ENCODE measurements at regions not wholly inside any gene's neighbourhood (a gene's known extent, or its start where the extent isn't known, plus 50 kb on each side); places are given as distances from the start of the nearest gene placed in this dataset.

DNA sequence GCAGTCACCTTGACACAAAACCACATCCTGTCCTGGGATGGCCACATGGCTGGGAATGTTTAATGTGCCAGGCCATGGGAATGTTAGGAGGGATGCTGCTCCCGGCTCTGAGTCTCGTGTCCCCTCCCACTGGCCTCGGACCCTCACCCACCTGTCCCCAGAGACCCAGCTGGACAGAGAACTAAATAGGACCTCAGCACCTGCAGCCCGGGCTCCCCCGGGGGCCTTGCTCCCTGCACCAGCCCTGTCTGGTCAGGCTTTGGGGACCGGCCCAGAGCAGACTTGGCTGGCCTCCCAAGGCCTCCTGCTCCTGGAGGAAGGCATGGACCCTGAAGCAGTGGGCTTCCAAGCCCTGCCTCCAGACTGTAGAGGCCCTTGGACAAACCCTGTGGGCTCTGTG, 100.0 kb upstream of the IQSEC1 start:
- no peak for DNase-seq (ENCODE audit: low read depth)

DNA sequence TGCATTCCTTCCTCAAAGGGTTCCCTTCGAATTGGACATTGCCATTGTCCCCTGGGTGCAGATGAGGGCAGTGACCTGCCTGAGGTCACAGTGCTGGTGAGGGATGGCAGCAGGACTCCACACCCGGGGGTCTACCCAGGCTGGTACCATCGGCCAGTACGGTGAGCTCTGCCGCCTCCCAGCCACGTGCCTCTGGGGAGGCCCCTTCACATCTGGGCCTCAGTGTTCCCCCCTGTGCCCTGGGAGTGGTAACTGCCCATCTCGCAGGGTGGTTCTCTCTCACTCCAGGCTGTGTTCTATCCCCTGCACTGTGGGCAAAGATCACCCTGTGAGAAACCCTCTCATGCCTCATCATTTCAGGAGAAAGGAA, 99.4 kb upstream of the IQSEC1 start:
- no peak for DNase-seq (ENCODE audit: low read depth)

DNA sequence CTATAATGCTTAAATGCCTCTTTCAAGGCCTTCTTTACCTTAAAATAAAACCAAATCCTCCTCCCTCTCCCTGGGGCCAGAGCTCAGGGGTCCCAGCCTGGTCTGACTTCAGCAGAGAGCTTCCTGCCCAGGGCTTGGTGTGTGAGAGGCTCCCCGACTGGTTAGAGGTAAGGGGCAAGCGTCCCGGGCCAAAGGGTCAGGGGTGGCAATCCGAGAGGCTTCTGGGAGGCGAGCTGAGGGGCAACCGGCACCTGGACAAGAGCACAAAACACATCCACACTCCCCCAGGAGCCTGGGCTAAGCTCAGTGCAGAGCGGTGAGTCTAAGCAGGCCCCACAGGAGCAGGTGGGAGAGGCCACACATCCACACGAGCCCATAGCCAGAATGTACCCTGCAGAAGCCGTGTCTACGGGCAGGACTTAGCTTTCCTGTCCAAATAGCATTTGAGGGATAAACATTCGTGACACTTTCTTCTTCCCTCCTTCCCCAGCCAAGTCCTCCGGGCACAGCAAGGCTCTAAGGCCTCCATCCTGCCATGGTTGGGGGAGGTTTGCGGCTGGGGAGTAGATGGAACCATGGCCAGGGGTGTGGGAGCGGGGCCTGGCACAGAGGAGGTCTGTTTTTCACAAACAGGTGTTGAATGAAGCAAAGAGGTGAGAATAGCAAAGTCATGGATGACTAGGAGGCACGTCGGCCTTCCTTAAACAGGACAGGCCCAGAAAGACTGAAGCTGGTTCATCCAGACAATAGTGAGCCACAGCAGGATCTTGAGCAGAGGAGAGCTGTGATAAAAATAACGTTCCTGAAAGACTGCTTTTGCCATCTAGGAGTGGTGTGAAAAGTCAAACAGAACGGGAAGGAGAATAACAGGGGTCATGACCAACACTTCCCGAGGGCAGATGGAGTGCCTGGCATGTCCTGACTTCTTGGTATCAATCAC, 98.7 kb upstream of the IQSEC1 start:
- no peak for DNase-seq (ENCODE audit: low read depth)

DNA sequence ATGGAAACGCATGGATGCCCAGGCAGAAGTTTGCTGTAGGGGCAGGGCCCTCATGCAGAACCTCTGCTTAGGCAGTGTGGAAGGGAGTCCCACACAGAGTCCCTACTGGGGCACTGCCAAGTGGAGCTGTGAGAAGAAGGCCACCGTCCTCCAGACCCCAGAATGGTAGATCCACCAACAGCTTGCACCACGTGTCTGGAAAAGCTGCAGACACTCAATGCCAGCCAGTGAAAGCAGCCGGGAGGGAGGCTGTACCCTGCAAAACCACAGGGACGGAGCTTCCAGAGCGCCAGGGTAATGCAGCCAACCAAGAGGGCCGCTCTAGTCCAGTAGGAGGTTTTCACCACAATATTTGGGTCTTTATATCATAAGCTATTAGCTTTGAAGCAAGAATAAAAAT, 97.1 kb upstream of the IQSEC1 start:
- no peak for DNase-seq (ENCODE audit: low read depth)

DNA sequence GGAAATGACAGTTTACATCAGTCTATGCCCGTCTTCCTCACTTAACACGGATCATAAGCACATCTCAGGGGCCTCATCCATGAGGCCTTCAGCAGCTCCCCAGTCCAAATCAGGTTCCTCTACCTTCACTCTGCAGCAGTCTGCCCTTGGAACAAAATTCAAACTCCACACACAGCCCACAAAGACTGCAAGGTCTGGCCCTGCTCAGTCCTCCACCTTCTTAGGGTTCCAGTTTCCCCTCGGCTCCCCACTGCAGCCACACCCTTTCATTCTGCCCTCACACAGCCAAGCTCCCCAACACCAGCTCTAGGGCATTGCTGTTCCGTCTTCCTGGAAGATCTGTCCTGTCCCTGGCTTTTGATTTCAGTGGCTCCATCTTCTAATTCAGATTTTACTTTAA, 95.2 kb upstream of the IQSEC1 start:
- DNase-seq (ENCODE audit: low read depth) = no peak

DNA sequence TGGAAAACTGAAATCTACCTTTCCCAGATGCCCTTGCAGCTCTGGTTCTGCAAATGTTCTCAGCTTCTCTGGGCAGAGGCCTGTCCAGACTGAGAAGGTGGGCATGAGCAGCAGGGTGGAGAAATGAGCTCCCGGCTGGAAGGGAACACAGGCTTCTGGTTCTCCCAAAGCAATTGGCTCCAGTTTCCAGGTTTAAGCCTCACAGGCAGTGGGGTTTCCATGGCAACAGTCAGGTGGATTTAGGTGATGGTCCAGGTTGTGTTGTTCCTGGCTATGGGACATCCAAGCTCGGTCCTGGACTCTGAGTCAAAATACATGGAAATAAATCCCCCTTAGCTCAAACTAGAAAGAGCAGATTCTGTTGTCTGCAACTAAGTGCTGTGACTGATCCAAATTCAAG, 94.6 kb upstream of the IQSEC1 start:
- DNase-seq (ENCODE audit: low read depth) = no peak

DNA sequence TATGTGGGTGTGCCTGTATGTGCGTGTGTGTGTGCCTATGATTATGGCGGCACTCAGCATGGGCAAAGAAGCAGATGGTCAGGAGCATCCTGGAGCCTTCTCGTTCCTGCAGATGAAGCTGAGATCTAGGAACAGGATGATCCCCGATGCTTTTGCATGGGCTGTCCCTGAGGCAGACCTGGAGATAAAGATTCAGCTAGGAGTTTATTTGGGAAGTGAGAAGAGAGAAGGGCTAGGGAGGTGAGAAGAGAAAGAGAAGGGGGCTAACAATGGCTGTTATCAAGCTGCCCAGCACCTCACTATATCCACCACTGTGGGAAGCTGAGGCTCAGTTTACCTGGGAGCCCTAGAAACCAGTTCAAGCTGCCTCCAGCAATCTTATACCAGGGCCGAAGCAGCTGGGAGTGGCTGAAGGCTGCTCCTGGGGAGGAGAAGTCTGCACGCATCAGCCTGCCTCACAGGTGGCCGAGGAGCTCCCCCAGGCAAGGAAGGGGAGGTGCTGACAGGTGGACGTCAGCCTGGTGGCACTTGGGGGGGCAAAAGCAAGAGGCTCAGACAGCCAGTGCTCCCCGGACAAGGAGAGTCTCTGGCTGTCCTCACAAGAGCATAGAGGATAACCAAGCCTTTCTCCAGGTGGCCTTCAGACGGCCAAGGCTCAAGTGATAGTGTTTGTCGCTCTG, 94.0 kb upstream of the IQSEC1 start:
- no peak for DNase-seq (ENCODE audit: low read depth)

DNA sequence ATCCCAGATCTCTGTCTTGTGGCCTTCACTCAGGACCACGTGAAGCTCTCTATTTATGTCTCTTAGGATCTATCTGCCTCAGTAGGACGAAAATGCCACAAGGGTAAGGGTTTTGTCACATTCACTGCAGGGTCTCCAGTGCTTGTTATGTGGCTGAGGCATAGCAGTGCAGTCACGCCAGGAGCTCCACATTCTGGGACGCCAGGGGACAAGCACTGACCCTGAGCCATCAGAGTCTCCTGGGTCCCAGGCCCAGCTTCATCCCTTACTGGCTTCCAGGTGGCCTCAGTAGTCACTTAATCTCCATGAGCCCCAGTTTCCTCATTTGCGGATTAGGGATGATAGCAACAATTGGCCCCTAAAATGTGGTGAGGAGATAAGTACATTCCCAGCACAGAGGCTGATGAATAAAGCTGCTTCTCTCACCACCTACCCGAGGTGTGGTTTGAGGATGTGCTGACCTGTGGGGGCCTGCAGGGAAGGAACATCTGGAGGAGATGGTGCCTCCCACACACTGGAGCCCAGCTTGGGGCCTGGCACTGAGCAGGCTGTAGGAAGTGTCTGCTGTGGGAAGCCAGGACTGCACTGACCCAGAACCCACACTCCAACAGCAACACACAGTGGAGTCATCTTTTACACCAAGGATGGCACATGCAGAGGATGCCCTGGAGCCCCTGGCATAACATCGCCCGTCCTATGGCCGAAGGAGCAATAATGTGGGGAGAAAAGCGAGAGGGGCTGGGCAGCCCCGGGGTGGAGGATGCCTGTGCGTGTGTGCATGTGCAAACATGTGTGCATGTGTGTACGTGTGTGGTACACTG, 93.2 kb upstream of the IQSEC1 start:
- no peak for DNase-seq (ENCODE audit: low read depth)

DNA sequence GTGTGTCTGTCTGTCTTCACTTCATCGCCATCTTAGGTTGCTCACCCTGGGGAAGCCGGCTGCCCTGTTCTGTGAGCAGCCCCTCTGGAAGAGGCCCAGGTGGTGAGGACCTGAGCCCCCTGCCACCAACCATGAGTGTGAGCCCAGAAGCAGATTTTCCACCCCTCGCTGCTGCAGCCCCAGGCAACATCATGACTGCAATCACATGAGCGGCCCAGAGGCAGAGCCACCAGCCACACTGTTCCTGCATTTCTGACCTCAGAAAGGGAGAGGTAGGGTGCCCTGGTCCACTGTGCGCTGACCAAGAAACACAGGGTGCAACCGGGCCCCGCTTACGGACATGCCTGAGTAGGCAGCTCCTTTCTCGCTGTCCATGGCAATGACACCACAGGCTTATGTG, 92.3 kb upstream of the IQSEC1 start:
- DNase-seq (ENCODE audit: low read depth) = no peak

DNA sequence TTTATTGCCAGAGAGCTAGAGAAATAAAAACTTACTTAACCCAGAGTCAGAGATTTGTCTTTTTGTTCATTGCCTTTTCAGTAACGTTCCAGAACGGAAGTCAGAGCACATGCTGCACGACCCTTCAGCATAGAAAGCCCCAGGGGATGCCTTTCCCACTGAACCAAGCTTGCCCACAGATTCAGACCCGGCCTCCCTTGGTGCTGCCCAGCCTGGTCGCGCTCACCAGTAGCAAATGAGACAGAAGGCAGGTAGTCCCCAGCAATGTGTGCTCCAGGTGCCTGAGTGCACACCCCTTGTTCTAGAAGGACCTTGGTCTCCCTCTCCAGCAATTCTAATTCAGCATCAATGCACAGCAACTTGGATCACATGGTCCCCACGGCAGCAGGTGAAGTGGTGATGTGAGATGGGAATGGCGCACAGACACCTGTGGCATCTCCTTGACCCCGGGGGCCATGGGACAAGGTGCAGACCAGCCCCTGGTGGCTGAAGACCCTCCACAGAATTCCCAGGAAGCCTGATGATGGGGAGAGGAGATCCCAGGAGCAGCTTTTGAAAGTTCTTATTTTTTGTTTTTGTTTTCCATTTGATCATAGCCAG, 91.8 kb upstream of the IQSEC1 start:
- no peak for DNase-seq (ENCODE audit: low read depth)

DNA sequence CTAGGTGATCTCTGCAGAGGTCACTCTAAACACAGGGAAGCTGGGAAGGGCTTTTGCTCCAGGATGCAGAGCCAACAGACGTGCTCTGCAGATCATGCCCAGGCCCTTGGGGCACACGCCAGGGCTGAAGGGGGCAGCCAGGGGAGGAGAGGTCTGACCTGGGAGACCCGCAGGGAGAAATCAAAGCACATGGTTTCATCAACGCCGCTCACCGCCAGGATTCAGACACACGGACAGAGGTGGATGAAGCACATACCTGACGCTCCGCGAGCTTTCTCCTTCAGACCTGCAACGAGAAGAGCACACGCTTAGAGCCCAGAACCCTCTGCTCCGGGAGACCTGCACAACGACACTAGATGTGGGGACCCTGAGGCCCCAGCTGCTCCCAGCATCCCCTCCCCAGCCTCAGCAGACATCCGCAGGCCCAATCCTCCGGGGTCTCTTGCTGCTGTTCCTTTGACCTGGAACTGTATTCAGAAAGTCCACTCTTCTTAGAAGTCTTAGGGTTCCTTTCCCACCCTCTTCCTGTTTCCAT, 90.7 kb upstream of the IQSEC1 start:
- no peak for DNase-seq (ENCODE audit: low read depth)

DNA sequence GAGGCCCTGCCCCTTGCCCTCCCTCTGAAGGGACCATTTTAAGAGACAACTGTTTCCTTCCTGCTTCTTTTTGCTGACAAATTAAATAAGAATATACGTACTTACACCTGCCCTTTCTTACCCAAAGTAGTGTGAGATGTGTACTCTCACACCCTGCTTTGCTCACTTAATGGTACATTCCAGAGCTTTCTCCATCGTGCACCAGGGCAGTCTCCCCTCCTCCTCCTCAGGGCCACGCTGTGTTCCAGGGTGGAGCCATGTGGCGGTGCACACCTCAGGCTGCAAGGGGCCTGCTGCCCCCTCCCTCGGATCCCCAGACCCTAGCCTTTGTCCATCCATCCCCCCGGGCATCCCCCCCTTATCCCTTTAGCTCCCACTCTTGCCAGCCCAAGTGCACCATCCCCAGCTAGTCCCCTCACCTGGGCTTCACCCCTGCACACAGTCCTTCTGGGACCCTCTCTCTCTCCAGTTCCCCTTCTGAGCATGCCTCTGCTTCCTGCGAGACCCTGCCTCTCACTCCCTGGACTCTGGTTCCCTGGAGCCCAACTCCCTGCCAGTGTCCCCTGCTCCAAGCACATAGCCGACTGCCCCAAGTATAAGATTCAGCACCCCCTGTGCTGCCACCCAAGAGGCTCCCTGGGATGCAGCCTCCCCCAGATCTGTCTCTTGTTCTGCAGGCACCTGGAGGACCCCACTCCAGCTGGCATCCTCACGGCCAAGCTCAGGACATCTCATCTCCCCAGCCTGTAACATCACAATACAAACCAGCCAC, 89.5 kb upstream of the IQSEC1 start:
- no peak for DNase-seq (ENCODE audit: low read depth)

DNA sequence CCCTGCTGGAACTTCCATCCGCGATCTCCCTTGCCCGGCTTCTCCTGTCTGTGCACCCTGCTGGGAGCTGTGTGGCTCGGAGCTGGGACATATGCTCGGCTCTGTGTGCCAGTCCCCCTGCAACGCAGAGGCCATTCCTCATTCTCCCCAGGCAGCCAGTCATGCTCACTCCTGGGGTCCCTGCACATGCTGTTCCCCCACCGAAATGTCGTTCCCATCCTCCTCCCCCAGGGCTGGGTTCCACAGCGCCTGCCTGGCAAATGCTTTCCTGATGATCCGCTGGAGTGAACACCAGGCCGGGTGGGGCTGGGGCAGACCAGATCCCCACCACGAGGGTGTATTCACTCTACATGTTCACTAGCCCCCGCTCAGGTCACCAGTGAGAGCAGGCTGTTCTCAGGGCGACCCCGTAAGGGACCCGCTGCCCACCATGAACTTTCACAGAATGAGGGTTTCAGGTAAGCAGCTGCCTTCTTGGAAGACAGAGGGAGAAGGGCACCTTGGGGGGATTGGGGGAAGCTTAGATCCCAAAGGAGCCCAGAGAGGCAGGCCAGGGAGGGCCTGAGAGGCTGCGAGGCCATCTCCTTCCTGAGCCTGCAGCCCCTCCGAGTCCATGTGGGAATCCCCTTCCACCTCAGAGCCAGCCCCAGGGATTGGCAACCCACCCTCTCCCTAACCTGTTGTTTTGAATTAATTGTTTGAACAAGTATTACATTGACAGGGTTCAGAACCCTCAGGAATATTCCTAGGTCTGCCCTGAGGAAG, 88.7 kb upstream of the IQSEC1 start:
- DNase-seq (ENCODE audit: low read depth) = no peak

DNA sequence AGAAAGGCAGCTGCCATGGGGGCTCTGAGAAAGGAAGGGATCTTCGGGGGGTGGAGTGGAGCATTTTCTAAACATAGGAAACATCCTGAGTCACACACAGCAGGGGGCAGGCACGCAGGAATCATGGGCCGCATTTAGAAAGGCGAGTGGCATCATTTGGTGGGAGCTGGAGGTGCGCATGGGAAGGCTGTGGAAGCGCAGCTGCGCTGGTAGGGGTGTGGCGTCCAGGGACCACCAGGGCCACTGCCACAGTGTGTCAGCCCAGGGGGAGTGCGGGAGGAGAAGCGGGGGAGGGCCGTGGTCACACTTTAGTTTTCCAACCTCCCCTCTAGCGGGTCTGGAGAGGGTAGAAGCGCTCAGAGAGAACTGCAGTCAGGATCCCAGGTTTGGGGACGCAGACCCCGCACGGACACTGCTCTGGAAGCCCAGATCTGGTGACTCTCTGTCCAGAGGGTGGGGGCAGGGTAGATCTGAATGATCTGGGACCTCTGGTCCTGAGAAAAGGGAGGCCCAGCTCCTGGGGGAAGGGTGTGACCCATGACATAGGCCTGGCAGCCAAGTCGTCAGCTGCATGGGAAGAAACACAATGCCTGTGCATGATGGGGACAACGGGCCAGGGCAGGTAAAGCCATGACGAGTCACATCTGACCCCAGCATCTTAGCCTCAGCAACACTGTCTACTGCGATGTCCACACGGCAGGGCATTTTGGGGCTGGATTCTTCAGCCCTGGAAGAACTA, 88.0 kb upstream of the IQSEC1 start:
- DNase-seq (ENCODE audit: low read depth) = no peak

DNA sequence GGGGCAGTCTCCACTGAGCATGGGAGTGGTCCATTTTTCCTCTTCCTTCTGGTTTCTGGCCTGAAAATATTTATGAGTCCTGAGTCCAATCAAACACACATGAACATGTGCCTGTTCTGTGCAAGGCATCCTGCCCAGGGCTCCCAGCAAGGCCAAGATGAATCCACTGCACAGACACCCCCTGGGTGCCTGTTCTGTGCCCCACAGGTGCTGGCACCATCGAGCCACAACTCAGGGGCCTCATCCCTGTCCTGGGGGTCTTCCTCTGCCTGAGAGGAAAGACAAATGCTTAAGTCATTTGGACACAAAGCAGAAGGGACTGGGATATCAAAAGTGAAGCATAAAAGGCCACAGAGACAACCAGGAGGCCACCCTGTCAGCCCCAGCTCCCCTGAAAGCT, 87.4 kb upstream of the IQSEC1 start:
- DNase-seq (ENCODE audit: low read depth) = no peak

DNA sequence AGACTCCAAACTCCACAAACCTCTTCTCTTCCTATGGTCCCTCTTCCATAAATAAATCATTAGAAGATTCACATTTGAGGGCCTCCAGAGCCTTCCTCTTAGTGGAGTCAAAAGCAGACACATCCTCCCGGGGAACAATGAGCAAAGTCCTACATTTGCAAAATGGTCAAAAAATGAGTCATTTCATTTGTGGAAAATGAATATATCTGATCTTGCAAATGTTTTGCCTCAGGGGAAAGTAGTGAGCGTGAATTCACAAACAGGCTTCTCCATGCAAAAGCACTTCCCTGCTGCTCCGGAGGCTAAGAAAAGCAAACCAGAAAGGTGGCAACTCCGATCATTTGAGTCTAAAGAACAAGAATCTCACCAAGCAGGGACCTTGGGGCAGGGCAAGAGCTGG, 86.7 kb upstream of the IQSEC1 start:
- no peak for DNase-seq (ENCODE audit: low read depth)

DNA sequence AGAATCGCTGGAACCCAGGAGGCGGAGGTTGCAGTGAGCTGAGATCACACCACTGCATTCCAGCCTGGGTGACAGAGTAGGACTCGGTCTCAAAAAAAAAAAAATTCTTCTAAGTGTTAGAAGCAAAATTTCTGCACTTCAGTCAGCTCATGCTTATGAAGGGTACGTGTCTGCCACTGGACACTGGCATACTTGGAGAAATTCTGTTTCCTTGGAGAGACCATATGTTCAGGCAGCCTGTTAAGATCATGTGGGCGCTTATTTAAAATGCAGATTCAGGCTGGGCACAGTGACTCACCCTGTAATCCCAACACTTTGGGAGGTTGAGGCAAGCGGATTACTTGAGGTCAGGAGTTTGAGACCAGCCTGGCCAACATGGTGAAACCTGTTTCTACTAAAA, 85.6 kb upstream of the IQSEC1 start:
- no peak for DNase-seq (ENCODE audit: low read depth)

DNA sequence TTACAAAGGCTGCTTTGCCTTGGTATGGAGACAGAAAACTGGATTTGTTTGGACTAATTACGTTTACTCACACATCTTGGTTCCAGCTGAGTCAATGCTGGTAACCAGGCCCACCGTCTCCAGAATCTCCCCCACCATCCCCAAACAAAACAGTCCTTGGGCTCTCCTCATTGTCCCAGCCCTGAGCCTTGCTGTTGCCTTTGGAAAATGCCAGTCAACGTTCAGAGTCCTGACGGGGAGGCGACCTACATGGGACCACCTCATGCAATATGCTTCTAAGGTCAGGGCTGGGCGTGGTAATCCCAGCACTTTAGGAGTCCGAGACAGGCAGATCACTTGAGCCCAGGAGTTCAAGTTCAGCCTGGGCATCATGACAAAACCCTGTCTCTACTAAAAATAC, 85.2 kb upstream of the IQSEC1 start:
- no peak for DNase-seq (ENCODE audit: low read depth)

DNA sequence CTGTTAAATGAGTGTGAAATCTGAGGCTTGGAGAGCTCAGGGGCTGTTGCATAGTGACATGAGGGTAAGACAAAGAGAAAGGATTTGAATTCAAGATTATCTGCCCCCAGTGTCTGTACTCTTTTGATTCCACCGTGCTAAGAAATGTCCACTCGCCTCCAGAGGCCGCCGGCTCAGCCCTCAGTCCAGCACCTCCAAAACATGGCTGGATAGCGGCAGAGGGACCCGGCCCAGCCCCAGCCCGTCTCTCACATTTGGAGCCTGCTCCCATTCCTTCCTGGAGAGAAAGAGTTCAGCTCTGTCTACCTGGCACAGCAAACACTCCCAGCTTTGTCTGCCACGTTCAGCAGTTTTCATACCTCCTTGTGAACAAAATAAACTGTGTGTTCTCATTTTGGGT, 84.8 kb upstream of the IQSEC1 start:
- no peak for DNase-seq (ENCODE audit: low read depth)
